Ovary (tissue), 7 donors: ENCODE measurements at regions not wholly inside any gene's neighbourhood (a gene's known extent, or its start where the extent isn't known, plus 50 kb on each side); places are given as distances from the start of the nearest gene placed in this dataset.

Experiments used
- DNase-seq, 5 donors: peaks; one replicate each; pipeline ENCODE4 v3.0.0-alpha.2; 2019 to 2020
- H3K27ac ChIP-seq, 2 donors: fragments of 200-600 bp; one replicate each; pipeline versions ENCODE4 v1.5.1 to v1.8.0; 2019 to 2022
- H3K27me3 ChIP-seq: fragments of 200-600 bp; one replicate; pipeline ENCODE4 v1.8.0; 2022
- H3K36me3 ChIP-seq: fragments of 200-600 bp; sonication (generic); one replicate; pipeline ENCODE4 v1.5.1; 2019
- H3K4me1 ChIP-seq: one replicate; pipeline ENCODE4 v1.8.1; 2013; ENCODE audit warnings: mild to moderate bottlenecking, moderate library complexity; ENCODE audit not compliant: insufficient read depth
- H3K4me3 ChIP-seq: fragments of 200-600 bp; sonication (generic); one replicate; pipeline ENCODE4 v1.5.1; 2017
- H3K9me3 ChIP-seq, 2 donors: fragments of 200-600 bp in 1 of 2; sonication (generic) in 1 of 2; one replicate each; pipeline versions ENCODE4 v1.5.1 to v1.8.1; 2013 to 2019; ENCODE audit warnings: mild to moderate bottlenecking in 1 of 2, moderate library complexity in 1 of 2
- CTCF ChIP-seq, 3 donors: fragments of 450-650 bp in 2 of 3; fragments of 200-600 bp in 1 of 3; IDR thresholded peaks; one replicate each; pipeline versions ENCODE4 v1.5.1 to v1.8.0; 2016 to 2022; ENCODE audit warnings: antibody characterized with exemption in 3 of 3, mild to moderate bottlenecking in 1 of 3
- EP300 ChIP-seq: sonication (generic); formaldehyde crosslinking; IDR thresholded peaks from one replicate; pipeline ENCODE4 v1.6.1; 2017; ENCODE audit warnings: antibody characterized with exemption
- POLR2A ChIP-seq: fragments of 450-650 bp; IDR thresholded peaks from one replicate; pipeline ENCODE4 v1.6.1; 2017; ENCODE audit warnings: antibody characterized with exemption, mild to moderate bottlenecking, moderate library complexity
- WGBS, 3 donors: extraction: QIAGEN DNeasy Blood & Tissue Kit in 1 of 3; methylation state at CpG; one replicate each; pipeline versions ENCODE4 v1.1.5 to v1.1.7; 2013 to 2017; 5-methylcytosine and 5-hydroxymethylcytosine counted together
- intact Hi-C, 4 donors: fragments of 100-400 bp; cut with DNase I; formaldehyde crosslinking; loops; one replicate each; pipeline versions ENCODE4 v1.11.0 to v1.15.1; 2022 to 2023
- donor health status: DM: no; HTN: no; CAD: no; lungs with moderate emphysema.
- donor health status: DM: no; HTN: no; CAD: no.
- donor health status: Bipolar disorder and iron deficiency.
- donor health status: DM: no; HTN: no; CAD: no.
- donor health status: DM: yes; HTN: yes; CAD: no.

DNA sequence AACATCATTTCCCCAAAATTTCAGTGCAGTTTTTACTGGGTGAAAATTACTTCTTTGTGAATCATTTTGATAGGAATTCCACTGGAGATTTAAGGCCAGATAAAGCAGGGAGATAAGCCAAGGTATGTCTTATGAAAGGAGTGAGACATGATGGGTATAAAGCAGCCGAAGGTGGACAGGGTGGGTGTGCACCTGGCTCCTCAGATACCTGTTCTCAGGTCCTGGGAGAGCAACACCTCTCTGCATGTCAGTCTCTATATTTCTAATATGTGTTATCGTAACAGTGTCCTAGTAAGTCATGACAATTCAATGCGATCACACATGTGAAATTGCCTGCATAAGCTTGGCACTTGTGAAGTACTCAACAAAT is 768.8 kb downstream of the RNF144A start:
- Histone ChIP-seq H3K27me3 (no peaks in the 10 kb centered on the region), H3K4me3 (no peak overlapping the region), H3K27ac (no peak overlapping the region), H3K36me3 (no peaks in the 10 kb centered on the region), H3K9me3 (no peaks in the 10 kb centered on the region), H3K4me1 (no peaks in the 10 kb centered on the region)
- DNase-seq, result no peak
- TF ChIP-seq CTCF (IDR thresholded peaks at IDR 0.05) (no peak), EP300 (no peak), POLR2A (no peak)
- intact Hi-C loops, result no loop called here
- 87 to 91% (median 89%) methylated on average over 3 of the region's 3 CpGs for WGBS, 3 donors

DNA sequence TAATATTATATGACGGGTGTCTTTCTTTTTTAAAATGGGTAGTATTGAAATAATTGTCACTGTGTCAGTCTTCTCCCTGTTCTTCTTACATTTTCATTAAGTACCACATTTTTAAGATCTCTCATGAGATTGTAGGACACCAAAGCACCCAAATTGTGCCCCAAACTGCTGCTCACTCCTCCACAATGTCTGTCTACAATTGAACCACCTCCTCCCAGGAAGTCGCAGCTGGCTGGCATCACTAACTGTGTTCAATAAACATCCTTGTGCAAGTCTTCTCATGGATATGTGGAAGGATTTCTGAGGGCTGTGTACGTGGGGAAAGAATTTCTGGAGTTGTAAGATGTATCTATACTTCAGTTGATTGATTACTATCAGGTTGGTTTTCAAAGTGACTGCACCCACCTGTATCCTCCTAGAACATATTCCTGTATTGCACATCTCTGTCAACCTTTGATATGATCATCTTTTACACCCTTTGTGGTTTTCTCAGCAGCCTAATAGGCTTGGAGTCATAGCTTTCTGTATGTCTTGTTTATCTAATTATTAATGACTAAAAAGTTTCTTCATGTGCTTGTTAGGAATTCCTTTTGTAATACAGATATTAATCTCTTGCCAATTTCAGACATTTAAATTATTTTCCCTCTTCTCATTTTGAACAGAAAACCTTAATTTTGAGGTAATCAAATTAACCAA is 774.9 kb downstream of the RNF144A start:
- WGBS, 3 donors, result 74 to 80% (median 74%) methylated on average over 3 of the region's 3 CpGs
- H3K36me3 ChIP-seq, result no peaks in the 10 kb centered on the region
- DNase-seq, result no peak
- H3K4me3 ChIP-seq, result no peak overlapping the region
- no peaks in the 10 kb centered on the region for H3K9me3 ChIP-seq
- H3K4me1 ChIP-seq, result no peaks in the 10 kb centered on the region
- TF ChIP-seq CTCF (IDR thresholded peaks at IDR 0.05), result no peak
- TF ChIP-seq POLR2A, result no peak
- H3K27me3 ChIP-seq, result no peaks in the 10 kb centered on the region
- no peak overlapping the region for H3K27ac ChIP-seq
- intact Hi-C loops, result no loop called here

DNA sequence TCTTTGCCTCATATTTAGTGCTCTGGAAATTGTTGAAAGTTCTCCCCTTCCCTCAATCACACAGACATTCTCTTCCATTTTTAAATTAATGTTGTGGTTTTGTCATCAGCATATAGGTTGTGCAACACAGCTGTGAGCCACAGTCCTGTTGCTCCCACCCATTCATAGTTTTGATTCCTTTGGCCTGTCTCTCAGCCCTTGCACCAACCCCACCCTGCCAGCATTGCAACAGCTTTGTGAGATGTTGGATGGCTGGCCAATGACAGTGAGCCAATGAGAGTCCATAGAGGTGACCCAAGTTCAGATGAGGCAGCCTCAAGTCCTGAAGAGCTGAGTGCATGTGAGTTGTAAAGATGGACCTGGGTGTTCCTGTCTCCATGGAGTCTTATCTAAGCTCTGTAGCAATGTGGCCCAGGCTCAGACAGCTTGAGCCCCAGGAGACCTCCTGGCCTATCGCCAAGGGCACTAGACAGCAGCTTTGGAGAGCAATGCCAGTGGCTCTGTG is 775.5 kb downstream of the RNF144A start:
- Histone ChIP-seq H3K36me3 (no peaks in the 10 kb centered on the region), H3K4me3 (no peak overlapping the region), H3K27me3 (no peaks in the 10 kb centered on the region), H3K27ac (no peak overlapping the region), H3K4me1 (no peaks in the 10 kb centered on the region), H3K9me3 (no peaks in the 10 kb centered on the region)
- DNase-seq, result no peak
- WGBS, 3 donors, result 94 to 100% (median 95%) methylated on average over 1 of the region's 1 CpG
- intact Hi-C loops, result no loop called here
- TF ChIP-seq EP300 (no peak), CTCF (IDR thresholded peaks at IDR 0.05) (no peak), POLR2A (no peak)

- Histone ChIP-seq H3K27ac (no peak overlapping the region), H3K4me3 (no peak overlapping the region), H3K4me1 (no peaks in the 10 kb centered on the region), H3K9me3 (no peaks in the 10 kb centered on the region), H3K36me3 (no peaks in the 10 kb centered on the region), H3K27me3 (no peaks in the 10 kb centered on the region)
- DNase-seq, result no peak
- WGBS, 3 donors, result 61 to 79% (median 70%) methylated on average over 9 of the region's 9 CpGs
- intact Hi-C loops, result no loop called here
- TF ChIP-seq CTCF (IDR thresholded peaks at IDR 0.05) (no peak), EP300 (no peak), POLR2A (no peak)
Observed at GRCh38 chr2:7693246-7694075, 776.2 kb downstream of the RNF144A start.
